ENCODE measurements at regions not wholly inside any gene's neighbourhood (a gene's known extent, or its start where the extent isn't known, plus 50 kb on each side); places are given as distances from the start of the nearest gene placed in this dataset.
A peak's percentile ranks its signal among the peaks of the same experiment; 100 is the strongest.

DNA sequence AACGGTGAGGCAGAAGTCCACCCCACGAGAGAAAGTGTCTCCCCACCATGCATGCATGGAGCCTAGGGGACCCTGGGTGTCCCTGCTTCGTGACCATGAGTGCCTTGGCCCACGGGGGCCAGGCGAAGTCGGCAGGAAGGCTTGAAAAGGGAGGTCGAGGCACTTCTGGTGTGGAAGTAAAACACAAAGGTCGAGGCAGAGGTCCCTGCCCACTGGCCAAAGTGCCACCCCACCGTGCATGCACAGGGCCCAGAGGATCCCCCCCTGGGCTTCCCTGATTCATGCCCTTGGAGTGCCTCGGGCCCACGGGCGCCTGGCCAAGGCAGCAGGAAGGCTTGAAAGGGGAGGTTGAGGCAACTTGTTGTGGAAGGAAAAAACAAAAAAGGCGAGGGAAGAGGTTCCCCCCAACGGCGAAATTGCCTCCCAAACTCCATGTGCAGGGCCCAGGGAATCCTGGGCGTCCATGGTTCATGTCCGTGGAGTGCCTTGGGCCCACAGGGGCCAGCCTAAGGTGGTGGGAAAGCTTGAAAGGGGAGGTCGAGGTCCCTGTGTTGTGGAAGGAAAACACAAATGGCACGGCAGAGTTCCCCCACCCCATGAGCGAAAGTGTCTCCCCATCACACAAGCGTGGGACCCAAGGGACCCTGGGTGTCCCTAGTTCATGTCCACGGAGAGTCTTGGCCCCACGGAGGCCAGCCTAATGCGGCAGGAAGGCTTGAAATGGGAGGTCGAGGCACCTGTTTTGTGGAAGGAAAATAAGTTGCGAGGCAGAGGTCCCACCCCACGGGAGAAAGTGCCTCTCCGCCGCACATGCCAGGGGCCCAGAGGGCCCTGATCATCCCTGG lies 372.1 kb downstream of the ALG10 start:
- TF ChIP-seq CTCF (IDR thresholded peaks at IDR 0.05), result no peak
- ATAC-seq (no peak), DNase-seq (peak in 2 of 4 donors; percentile 11 to 69)
- no peak overlapping the region for H3K4me3 ChIP-seq
- H3K9me3 ChIP-seq, result peaks cover 0 to 100% of the 10 kb centered on the region in 2 donors
- no peaks in the 10 kb centered on the region for H3K36me3 ChIP-seq
- no peak overlapping the region for H3K27ac ChIP-seq
- no peaks in the 10 kb centered on the region for H3K4me1 ChIP-seq
- H3K27me3 ChIP-seq, result peaks cover 0 to 6% of the 10 kb centered on the region in 2 donors
- intact Hi-C loops (cut with DNase I), result no loop called here

DNA sequence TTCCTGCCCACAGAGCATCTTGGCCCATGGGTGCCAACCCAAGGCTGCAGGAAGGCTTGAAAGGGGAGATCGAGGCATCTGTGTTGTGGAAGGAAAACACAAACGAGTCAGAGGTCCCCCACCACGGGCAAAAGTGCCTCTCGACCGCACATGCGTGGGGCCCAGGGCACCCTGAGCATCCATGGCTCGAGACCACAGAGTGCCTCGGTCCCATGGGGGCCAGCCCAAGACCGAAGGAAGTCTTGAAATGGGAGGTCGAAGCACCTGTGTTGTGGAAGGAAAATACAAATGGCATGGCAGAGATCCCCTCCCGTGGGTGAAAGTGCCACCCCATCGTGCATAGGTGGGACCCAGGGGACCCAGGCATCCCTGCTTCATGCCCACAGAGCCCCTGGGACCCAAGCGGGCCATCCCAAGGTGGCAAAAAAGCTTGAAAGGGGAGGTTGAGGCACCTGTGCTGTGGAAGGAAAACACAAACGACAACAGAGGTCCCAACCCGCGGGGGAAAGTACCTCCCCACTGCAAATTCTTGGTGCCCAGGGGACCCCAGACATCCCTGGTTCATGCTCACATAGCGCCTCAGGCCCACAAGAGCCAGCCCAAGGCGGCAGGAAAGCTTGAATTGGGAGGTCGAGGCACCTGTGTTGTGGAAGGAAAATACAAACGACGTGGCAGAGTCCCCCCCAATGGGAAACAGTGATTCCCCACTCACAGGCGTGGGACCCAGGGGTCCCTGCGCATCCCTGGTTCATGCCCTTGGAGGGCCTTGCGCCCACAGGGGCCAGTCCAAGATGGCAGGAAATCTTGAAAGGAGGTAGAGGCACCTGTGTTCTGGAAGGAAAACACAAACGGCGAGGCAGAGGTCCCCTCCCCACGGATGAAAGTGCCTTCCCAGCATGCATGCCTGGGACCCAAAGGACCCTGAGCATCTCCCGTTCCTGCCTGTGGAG lies 373.0 kb downstream of the ALG10 start:
- intact Hi-C loops (cut with DNase I), result no loop called here
- ATAC-seq (no peak), DNase-seq (peak in 2 of 4 donors; percentile 7 to 52)
- Histone ChIP-seq H3K9me3 (peaks cover 0 to 100% of the 10 kb centered on the region in 2 donors), H3K27ac (no peak overlapping the region), H3K4me3 (no peak overlapping the region), H3K4me1 (no peaks in the 10 kb centered on the region), H3K27me3 (peaks cover 0 to 4% of the 10 kb centered on the region in 2 donors), H3K36me3 (no peaks in the 10 kb centered on the region)
- no peak for TF ChIP-seq CTCF (IDR thresholded peaks at IDR 0.05)

- TF ChIP-seq CTCF (IDR thresholded peaks at IDR 0.05), result no peak
- DNase-seq, result peak in 2 of 4 donors; percentile 19 to 45
- intact Hi-C loops (cut with DNase I), result no loop called here
Observed at GRCh38 chr12:34396006-34396860, 373.9 kb downstream of the ALG10 start.

DNA sequence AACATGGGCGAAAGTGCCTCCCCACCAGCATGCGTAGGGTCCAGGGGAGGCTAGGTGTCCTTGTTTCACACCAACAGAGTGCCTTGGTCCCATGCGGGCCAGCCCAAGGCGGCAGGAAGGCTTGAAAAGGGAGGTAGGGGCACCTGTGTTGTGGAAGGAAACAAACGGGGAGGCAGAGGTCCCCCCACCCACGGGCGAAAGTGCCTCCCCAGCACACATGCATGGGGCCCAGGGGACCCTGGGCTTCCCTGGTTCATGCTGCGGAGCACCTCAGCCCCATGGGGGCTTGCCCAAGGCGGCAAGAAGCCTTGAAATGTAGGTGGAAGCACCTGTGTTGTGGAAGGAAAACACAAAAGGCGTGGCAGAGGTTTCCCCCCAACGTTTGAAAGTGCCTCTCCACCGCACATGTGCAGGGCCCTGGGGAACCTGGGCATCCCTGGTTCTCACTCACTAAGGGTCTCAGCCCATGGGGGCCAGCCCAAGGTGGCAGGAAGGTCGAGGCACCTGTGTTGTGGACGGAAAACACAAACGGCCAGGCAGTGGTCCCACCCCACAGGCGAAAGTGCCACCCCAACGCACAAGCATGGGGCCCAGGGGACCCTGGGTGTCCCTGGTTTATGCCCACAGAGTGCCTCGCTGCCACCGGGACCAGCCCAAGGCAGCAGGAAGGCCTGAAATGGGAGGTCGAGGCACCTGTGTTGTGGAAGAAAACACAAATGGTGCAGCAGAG lies 374.7 kb downstream of the ALG10 start:
- ATAC-seq (no peak), DNase-seq (peak in 2 of 4 donors; percentile 15 to 58)
- no peak overlapping the region for H3K27ac ChIP-seq
- TF ChIP-seq CTCF (IDR thresholded peaks at IDR 0.05), result no peak
- peaks cover 0 to 100% of the 10 kb centered on the region in 2 donors for H3K9me3 ChIP-seq
- H3K36me3 ChIP-seq, result no peaks in the 10 kb centered on the region
- H3K27me3 ChIP-seq, result no peaks in the 10 kb centered on the region
- intact Hi-C loops (cut with DNase I), result no loop called here
- H3K4me3 ChIP-seq, result no peak overlapping the region
- no peaks in the 10 kb centered on the region for H3K4me1 ChIP-seq

More at GRCh38 chr12:34396006-34396860, 373.9 kb downstream of the ALG10 start:
- H3K4me3 ChIP-seq, result no peak overlapping the region
- H3K27me3 ChIP-seq, result peaks cover 0 to 1% of the 10 kb centered on the region in 2 donors
- H3K27ac ChIP-seq, result no peak overlapping the region
- ATAC-seq, result no peak
- H3K36me3 ChIP-seq, result no peaks in the 10 kb centered on the region
- H3K9me3 ChIP-seq, result peaks cover 0 to 100% of the 10 kb centered on the region in 2 donors
- no peaks in the 10 kb centered on the region for H3K4me1 ChIP-seq
